GM18951 (cell line): ENCODE measurements at regions not wholly inside any gene's neighbourhood (a gene's known extent, or its start where the extent isn't known, plus 50 kb on each side); places are given as distances from the start of the nearest gene placed in this dataset.

Experiments used
- POLR2A ChIP-seq: IDR thresholded peaks from 4 replicates; pipeline ENCODE4 v1.6.1; 2011; ENCODE audit warnings: mild to moderate bottlenecking; ENCODE audit not compliant: insufficient read length, insufficient read depth; ENCODE audit errors: extremely low read depth
- in situ Hi-C: fragments of 300-500 bp; cut with MboI; formaldehyde crosslinking; loops from one replicate; pipeline ENCODE4 v1.12.0; 2022; ENCODE audit warnings: low sequenced_read_pairs, mixed read lengths, inconsistent platforms; ENCODE audit not compliant: unreplicated experiment

- TF ChIP-seq POLR2A = no peak
- in situ Hi-C loops = loop anchor here (10.0 kb wide), 1 partner anchor 204 kb away; no protein-coding TSS in a partner anchor
These were observed 105.9 kb downstream of the ENGASE start for GRCh38 chr17:79180358-79181005.

- in situ Hi-C loops = no loop called here
- TF ChIP-seq POLR2A = no peak
These were observed 104.7 kb downstream of the ENGASE start for GRCh38 chr17:79179334-79179733.

GRCh38 chr17:79177877-79178276 lies 103.3 kb downstream of the ENGASE start:
- in situ Hi-C loops = no loop called here
- TF ChIP-seq POLR2A = no peak

GRCh38 chr17:79176792-79177601 lies 102.4 kb downstream of the ENGASE start:
- in situ Hi-C loops = no loop called here

GRCh38 chr17:79174905-79175856 lies 100.6 kb downstream of the ENGASE start:
- TF ChIP-seq POLR2A = no peak
- in situ Hi-C loops = no loop called here

More at GRCh38 chr17:79176792-79177601, 102.4 kb downstream of the ENGASE start:
- no peak for TF ChIP-seq POLR2A

GRCh38 chr17:79174193-79174765 lies 99.7 kb downstream of the ENGASE start:
- no peak for TF ChIP-seq POLR2A
- in situ Hi-C loops = no loop called here

- TF ChIP-seq POLR2A = no peak
- in situ Hi-C loops = no loop called here
These were observed 96.6 kb downstream of the ENGASE start for GRCh38 chr17:79171188-79171587.

GRCh38 chr17:79169861-79170260 lies 95.2 kb downstream of the ENGASE start:
- no peak for TF ChIP-seq POLR2A
- in situ Hi-C loops = no loop called here

GRCh38 chr17:79169366-79169765 lies 94.7 kb downstream of the ENGASE start:
- no peak for TF ChIP-seq POLR2A
- in situ Hi-C loops = no loop called here

GRCh38 chr17:79168486-79169055 lies 93.9 kb downstream of the ENGASE start:
- in situ Hi-C loops = no loop called here
- TF ChIP-seq POLR2A = no peak

GRCh38 chr17:79167486-79167885 lies 92.9 kb downstream of the ENGASE start:
- in situ Hi-C loops = no loop called here
- TF ChIP-seq POLR2A = no peak

GRCh38 chr17:79165756-79166473 lies 91.3 kb downstream of the ENGASE start:
- in situ Hi-C loops = no loop called here
- TF ChIP-seq POLR2A = no peak
